Psoas muscle (tissue), 7 donors: ENCODE measurements at regions not wholly inside any gene's neighbourhood (a gene's known extent, or its start where the extent isn't known, plus 50 kb on each side); places are given as distances from the start of the nearest gene placed in this dataset.

ENCODE experiments used
- ATAC-seq, 4 donors: fragments of 200-7000 bp; cut with Tn5 transposase; one replicate each; pipeline ENCODE4 v1.9.1; 2020; ENCODE audit warnings: moderate library complexity in 3 of 4, mild to moderate bottlenecking in 2 of 4
- DNase-seq, 2 donors: peaks; one replicate each; pipeline ENCODE4 v3.0.0-alpha.2; 2020
- H3K27ac ChIP-seq: fragments of 200-600 bp; one replicate; pipeline ENCODE4 v1.8.0; 2022
- H3K27me3 ChIP-seq, 3 donors: fragments of 200-600 bp in 1 of 3; one replicate each; pipeline versions ENCODE4 v1.6.1 to v1.8.0; 2013 to 2022; ENCODE audit warnings: low read length in 2 of 3, mild to moderate bottlenecking in 2 of 3, moderate library complexity in 1 of 3; ENCODE audit not compliant: insufficient read depth in 3 of 3
- H3K36me3 ChIP-seq, 2 donors: fragments of 200-600 bp in 1 of 2; one replicate each; pipeline versions ENCODE4 v1.6.1 to v1.8.0; 2013 to 2022; ENCODE audit warnings: low read depth in 1 of 2, mild to moderate bottlenecking in 1 of 2, moderate library complexity in 1 of 2; ENCODE audit not compliant: insufficient read depth in 1 of 2
- H3K4me1 ChIP-seq: fragments of 200-600 bp; one replicate; pipeline ENCODE4 v1.8.0; 2022
- H3K4me3 ChIP-seq: fragments of 200-600 bp; one replicate; pipeline ENCODE4 v1.8.0; 2022; ENCODE audit warnings: mild to moderate bottlenecking
- H3K9me3 ChIP-seq: fragments of 200-600 bp; one replicate; pipeline ENCODE4 v1.8.0; 2022
- CTCF ChIP-seq: fragments of 200-600 bp; IDR thresholded peaks from one replicate; pipeline ENCODE4 v1.8.0; 2022; ENCODE audit warnings: antibody characterized with exemption
- WGBS, 3 donors: extraction: QIAGEN DNeasy Blood & Tissue Kit; methylation state at CpG; one replicate each; pipeline versions ENCODE4 v1.1.6 to v1.1.7; 2013; 5-methylcytosine and 5-hydroxymethylcytosine counted together
- intact Hi-C, 2 donors: fragments of 100-400 bp; cut with DNase I; formaldehyde crosslinking; loops; one replicate each; pipeline versions ENCODE4 v1.11.0 to v1.14.2; 2022
- donor health status: healthy with polysubstance abuse.
- donor health status: DM: no; HTN: no; CAD: no; lungs with moderate emphysema.
- donor health status: Bipolar disorder and iron deficiency.
- donor health status: healthy.
- donor health status: DM: yes; HTN: yes; CAD: no.
- donor health status: DM: no; HTN: no; CAD: no.
- donor health status: DM: yes; HTN: yes; CAD: no.

- 61 to 66% (median 62%) methylated on average over 3 of the region's 3 CpGs for WGBS, 3 donors
- TF ChIP-seq CTCF, result no peak
- DNase-seq, result no peak
Observed at GRCh38 chr6:11951868-11952267, 60.2 kb upstream of the HIVEP1 start.

GRCh38 chr6:11950109-11950508, 62.0 kb upstream of the HIVEP1 start:
- H3K4me3 ChIP-seq, result no peak overlapping the region
- no peaks in the 10 kb centered on the region for H3K9me3 ChIP-seq
- no peak overlapping the region for H3K27ac ChIP-seq
- no peaks in the 10 kb centered on the region for H3K27me3 ChIP-seq
- 61 to 80% (median 66%) methylated on average over 2 of the region's 2 CpGs for WGBS, 3 donors
- intact Hi-C loops, result no loop called here
- H3K4me1 ChIP-seq, result no peaks in the 10 kb centered on the region
- ATAC-seq (no peak), DNase-seq (no peak)
- TF ChIP-seq CTCF, result no peak
- H3K36me3 ChIP-seq, result no peaks in the 10 kb centered on the region

More at GRCh38 chr6:11951868-11952267, 60.2 kb upstream of the HIVEP1 start:
- H3K9me3 ChIP-seq, result no peaks in the 10 kb centered on the region
- intact Hi-C loops, result no loop called here
- no peaks in the 10 kb centered on the region for H3K27me3 ChIP-seq
- no peak overlapping the region for H3K27ac ChIP-seq
- no peaks in the 10 kb centered on the region for H3K36me3 ChIP-seq
- H3K4me3 ChIP-seq, result no peak overlapping the region
- no peak for ATAC-seq
- H3K4me1 ChIP-seq, result no peaks in the 10 kb centered on the region

GRCh38 chr6:11947575-11947974, 64.5 kb upstream of the HIVEP1 start:
- intact Hi-C loops, result no loop called here

GRCh38 chr6:11947063-11947462, 65.0 kb upstream of the HIVEP1 start:
- DNase-seq (no peak), ATAC-seq (no peak)
- Histone ChIP-seq H3K27me3 (peaks cover 0 to 2% (median 0%) of the 10 kb centered on the region in 3 donors), H3K9me3 (no peaks in the 10 kb centered on the region), H3K4me3 (no peak overlapping the region), H3K4me1 (no peaks in the 10 kb centered on the region), H3K36me3 (no peaks in the 10 kb centered on the region), H3K27ac (no peak overlapping the region)
- WGBS, 3 donors, result 92 to 98% (median 94%) methylated on average over 2 of the region's 2 CpGs
- no peak for TF ChIP-seq CTCF
- intact Hi-C loops, result no loop called here

More at GRCh38 chr6:11947575-11947974, 64.5 kb upstream of the HIVEP1 start:
- Histone ChIP-seq H3K9me3 (no peaks in the 10 kb centered on the region), H3K27me3 (no peaks in the 10 kb centered on the region), H3K4me3 (no peak overlapping the region), H3K36me3 (no peaks in the 10 kb centered on the region), H3K4me1 (no peaks in the 10 kb centered on the region), H3K27ac (no peak overlapping the region)
- TF ChIP-seq CTCF, result no peak
- 57 to 92% (median 91%) methylated on average over 2 of the region's 2 CpGs for WGBS, 3 donors
- ATAC-seq (no peak), DNase-seq (no peak)

GRCh38 chr6:11944111-11944510, 68.0 kb upstream of the HIVEP1 start:
- peaks cover 0 to 2% (median 0%) of the 10 kb centered on the region in 3 donors for H3K27me3 ChIP-seq
- no peak overlapping the region for H3K4me3 ChIP-seq
- H3K27ac ChIP-seq, result no peak overlapping the region
- DNase-seq (no peak), ATAC-seq (no peak)
- TF ChIP-seq CTCF, result no peak
- H3K4me1 ChIP-seq, result no peaks in the 10 kb centered on the region
- intact Hi-C loops, result loop anchor here in 1 of 2 donors (5.0 kb wide), 1 partner anchor 58 kb away; no protein-coding TSS in a partner anchor
- 43 to 53% (median 45%) methylated on average over 1 of the region's 1 CpG for WGBS, 3 donors
- no peaks in the 10 kb centered on the region for H3K9me3 ChIP-seq
- no peaks in the 10 kb centered on the region for H3K36me3 ChIP-seq
